CD4-positive, alpha-beta T cell treated with Interferon alpha-2 for 1 hour (primary cell): ENCODE measurements at regions not wholly inside any gene's neighbourhood (a gene's known extent, or its start where the extent isn't known, plus 50 kb on each side); places are given as distances from the start of the nearest gene placed in this dataset.
"Not testable (repeated sequence)": the region's sequence is repeated elsewhere in the genome, so short reads cannot be mapped to it uniquely, and the experiment has no call there.

Experiments used
- DNase-seq, 2 donors: peaks; one replicate each; pipeline ENCODE4 v3.0.0-alpha.2; 2020 to 2022

DNA sequence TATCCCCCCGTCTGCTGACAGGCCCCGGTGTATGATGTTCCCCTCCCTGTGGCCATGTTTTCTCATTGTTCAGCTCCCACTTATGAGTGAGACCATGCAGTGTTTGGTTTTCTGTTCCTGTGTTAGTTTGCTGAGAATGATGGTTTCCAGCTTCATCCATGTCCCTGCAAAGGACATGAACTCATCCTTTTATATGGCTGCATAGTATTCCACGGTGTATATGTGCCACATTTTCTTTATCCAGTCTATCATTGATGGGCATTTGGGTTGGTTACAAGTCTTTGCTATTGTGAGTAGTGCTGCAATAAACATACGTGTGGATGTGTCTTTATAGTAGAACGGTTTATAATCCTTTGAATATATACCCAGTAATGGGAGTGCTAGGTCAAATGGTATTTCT, 244.7 kb downstream of the NEBL start:
- not testable (repeated sequence) for DNase-seq

GRCh38 chr10:20648263-20648874, 248.7 kb downstream of the NEBL start:
- DNase-seq: no peak

DNA sequence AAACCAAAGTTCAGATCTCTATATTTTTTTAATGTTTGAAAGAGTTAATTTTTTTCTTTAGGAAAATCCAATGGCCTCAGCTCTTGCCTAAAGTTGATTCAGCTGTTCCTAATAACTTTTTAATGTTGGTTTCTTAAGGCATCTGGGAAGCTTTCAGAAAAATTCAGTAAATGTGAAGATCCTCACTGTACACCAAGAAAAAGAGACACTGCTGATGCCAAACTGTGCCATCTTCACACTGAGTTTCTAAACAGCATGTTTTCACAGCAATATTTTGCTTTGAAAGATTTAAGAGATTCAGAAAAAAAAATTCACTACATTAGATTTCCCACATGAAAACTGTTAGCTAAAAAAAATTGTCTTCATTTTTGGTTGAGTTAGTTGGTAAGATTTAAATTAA, 249.4 kb downstream of the NEBL start:
- DNase-seq: no peak

DNA sequence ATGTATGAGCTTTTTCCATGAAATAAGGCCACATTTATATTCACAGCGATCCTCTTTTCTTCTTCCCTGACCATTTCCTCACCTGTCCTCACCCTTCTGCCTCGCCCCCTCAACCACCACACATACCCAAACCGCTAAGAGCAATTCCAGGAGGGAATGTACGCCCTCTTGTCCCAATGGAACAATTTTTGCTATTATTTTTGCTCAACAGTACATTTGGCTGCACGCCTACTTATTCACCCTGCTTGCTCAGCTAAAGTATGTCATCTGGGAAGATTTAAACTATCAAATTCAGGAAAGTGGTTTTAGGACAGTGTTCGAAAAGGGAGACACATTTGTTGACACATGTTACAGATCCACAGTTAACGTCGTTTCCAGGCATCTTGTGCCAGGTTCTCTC, 252.7 kb downstream of the NEBL start:
- no peak for DNase-seq

DNA sequence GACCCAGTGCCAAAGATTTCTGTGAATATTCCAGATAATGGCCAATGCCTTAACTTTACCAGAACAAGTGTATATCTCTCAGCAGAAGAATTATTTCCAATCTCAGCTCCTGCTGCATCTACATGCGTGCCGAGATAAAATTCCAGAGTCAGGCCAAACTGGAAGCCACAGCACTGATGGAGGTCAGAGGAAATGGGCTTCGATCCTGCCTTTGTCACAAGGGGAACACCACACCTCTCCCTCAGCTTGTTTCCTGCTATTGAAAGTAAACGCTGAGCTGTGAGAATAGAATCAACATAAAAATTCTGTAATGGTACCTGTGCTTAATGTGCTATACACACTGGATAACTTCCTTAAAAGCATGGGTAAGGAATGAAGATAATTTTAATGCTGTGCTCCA, 255.5 kb downstream of the NEBL start:
- no peak for DNase-seq

DNA sequence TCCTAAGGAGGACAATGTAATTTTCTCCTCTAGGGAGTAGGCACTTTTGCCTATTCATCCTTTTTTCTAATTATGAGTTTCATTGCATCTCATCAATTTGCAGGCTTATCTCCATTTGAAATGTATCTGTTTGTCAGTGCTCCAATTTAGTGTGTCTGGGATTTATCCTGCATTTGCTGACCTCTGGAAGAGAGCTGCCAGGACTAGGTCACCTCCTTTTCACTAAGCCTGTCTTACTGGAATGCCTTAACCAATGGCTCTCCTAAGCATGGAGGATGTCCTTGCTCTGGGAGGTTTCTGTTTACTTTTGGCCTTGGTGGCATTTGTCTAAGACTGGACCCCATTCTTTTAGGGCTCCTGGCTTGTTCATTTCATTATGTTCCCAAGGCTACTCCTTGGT, 261.5 kb downstream of the NEBL start:
- DNase-seq: no peak

- no peak for DNase-seq
Observed at GRCh38 chr10:20634839-20635238, 262.3 kb downstream of the NEBL start.

- DNase-seq: no peak
Observed at GRCh38 chr10:20633714-20634113, 263.4 kb downstream of the NEBL start.

DNA sequence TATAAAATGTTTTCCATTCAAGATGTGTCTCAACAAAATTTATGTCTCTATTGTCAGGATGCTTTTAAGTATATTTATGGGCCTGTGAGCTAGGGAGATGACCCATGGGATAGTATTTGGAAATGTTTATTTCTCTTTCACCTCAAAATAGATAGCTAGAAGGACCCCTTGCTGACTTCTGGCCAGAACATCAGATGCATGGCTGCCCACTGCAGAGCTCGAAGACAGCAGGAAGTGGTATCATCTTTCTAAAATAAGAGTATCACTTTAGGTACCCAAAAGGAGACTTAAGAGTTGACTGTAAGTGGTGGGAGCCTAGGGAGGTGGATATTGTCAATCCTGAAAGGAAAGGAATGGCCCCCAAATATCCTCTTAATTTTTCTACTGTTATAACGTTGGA, 264.4 kb downstream of the NEBL start:
- no peak for DNase-seq

DNA sequence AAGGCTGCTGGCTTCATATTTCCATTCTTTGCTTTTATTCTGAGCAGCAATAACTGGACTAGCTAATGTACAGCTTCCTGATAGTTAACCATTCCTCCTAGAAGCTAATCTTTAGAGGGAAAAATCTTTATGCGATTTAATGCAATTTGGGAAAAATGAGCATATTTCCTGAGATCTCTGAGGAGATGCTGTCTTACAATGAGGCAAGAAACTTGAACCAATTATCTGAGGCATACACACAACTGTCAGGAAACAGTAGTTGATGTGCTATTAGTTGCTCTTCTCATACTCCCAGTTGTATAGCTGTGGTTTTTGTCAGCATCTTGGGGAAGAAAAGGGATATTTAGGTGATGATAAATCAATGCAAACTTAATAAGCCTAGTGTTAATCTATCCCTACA, 265.9 kb downstream of the NEBL start:
- no peak for DNase-seq

DNA sequence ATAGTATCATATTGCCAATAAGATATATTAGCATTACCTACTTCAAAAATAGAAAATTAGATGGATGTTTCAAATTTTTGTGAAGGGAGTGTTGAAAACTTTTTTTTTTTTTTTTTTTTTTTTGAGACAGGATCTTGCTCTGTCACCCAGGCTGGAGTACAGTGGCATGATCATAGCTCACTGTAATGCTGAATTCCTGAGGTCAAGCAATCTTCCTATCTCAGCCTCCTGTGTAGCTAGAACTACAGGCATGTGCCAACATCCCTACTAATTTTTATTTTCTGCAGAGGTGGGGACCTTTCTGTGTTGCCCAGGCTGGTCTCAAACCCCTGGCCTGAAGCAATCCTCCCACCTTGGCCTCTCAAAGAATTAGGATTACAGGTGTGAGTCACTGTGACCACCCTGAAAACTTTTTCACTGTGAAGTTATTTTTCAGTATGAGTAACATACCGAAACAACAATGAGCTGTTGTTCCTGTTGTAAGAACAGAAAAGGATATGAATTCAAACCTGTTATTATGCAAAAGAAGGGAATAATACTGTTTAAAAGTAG, 266.9 kb downstream of the NEBL start:
- DNase-seq: no peak

DNA sequence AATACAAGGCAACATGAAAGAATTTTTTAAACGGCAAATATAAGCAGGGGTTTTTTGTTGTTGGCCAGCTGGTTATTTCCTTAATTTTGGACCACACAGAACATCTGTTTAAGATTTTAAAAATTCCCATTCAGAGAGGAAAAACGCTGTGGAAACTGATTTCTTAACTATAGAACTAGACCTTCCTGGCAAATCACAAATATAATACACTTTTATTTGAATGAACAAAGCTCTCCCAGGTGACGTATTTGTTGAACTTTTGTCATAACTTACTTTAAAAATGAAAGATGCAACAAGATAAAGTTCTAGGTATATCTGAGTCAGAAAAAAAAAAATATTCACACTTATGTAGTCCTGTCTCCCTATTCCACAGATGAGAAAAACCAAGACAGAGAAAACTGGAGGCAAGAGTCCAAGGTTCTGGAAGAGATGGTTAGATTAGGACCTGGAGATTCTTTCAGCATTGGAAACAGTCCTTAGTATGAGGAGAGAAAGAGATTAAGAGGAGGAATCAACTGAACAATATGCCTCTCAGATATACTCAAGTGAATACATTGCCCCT, 269.1 kb downstream of the NEBL start:
- no peak for DNase-seq

DNA sequence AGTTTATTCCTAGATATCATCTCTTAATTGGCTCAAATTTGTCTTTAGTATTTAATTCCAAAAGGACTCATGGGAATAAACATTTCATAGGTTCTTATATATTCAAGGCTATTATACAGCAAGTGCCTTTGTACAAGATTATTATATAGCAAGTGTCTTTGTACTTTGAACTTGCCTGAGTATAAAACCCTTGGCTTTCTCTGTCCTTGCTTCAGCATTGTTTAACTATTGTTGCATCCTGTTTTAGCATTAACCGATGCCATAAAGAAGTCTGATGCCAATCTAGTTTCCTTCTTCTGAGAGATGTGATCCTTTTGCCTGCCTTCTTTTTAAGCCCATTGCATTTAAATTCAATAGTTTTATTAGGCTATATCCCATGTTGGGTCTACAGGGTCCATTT, 270.0 kb downstream of the NEBL start:
- no peak for DNase-seq

DNA sequence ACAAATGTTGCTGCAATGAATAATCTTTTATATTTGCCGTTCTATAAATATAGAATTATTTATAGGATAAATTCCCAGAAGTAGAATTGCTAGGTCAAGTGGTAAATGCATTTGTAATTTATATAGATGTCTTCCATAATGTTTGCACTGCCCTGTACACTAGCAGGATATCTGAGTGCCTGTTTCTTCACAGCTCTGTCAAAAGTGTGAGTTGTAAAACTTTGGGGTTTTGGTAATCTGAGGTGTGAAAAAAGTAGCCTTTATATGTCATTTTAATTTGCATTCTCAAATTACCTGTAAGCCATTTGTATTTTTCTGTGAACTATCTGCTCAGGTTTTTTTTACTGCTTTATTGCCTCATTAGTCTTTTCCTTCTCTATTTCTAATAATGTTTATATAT, 271.2 kb downstream of the NEBL start:
- DNase-seq: no peak

DNA sequence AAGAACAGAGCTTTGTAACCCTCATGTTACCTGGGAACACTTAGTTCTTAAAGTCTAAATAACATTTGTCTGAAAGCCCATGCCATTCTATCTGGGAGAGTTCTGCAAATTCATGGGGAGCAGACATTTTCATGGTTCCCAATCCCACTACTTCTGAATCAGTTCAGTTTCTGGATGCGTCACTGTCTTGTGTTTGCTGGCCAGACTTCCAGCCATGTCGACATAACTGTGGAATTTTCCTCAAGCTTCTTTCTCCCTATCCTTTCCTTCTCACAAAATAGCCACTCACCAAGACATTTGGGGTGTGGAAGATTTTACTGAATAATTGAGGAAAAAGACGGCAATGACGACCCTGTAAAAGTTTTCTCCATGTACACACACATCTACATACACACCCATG, 272.5 kb downstream of the NEBL start:
- no peak for DNase-seq

GRCh38 chr10:20623546-20623945, 273.6 kb downstream of the NEBL start:
- DNase-seq: no peak

GRCh38 chr10:20622531-20623211, 274.4 kb downstream of the NEBL start:
- DNase-seq: no peak

DNA sequence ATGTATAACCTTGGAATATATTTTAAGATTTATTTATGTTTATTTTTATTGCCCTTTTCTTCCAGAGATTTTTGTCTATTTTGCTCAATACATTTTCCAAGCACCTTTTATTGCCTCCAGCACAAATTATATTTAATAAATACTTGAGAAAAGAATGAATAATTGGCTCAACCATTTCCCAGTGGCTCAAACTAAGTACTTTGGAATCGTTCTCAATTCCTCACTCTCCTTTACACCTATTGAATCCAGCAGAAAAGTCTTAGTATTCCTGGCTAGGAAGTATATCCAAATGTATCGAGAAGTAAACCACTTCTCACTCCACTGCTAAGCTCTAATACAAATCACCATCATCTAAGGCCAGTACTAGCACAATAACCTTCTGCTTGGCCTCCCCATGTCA, 276.1 kb downstream of the NEBL start:
- no peak for DNase-seq

DNA sequence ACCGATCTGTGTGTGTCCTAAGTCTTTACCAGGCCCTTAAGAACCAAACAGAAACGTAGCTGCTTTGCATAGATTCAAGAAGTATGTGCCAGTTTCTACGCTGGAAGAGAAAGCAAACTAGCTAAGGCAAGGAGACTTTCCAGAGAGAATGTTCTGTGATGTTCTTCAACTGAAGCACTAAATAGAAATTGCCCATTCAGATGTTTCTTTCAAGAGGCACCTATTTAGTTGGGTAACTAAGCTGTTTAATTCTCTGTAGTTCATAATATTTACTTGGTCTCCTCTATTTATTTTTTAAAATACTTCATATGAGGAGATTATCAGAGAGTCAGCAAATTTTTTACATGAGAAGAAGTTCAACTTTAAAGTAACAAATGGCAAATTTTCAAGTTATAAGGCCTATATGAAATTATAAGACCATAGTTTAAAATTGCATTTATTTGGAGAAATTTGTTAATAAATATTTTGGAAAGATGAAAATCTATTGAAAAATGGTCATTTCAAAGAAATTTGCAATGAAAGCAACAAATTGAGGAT, 279.0 kb downstream of the NEBL start:
- no peak for DNase-seq

DNA sequence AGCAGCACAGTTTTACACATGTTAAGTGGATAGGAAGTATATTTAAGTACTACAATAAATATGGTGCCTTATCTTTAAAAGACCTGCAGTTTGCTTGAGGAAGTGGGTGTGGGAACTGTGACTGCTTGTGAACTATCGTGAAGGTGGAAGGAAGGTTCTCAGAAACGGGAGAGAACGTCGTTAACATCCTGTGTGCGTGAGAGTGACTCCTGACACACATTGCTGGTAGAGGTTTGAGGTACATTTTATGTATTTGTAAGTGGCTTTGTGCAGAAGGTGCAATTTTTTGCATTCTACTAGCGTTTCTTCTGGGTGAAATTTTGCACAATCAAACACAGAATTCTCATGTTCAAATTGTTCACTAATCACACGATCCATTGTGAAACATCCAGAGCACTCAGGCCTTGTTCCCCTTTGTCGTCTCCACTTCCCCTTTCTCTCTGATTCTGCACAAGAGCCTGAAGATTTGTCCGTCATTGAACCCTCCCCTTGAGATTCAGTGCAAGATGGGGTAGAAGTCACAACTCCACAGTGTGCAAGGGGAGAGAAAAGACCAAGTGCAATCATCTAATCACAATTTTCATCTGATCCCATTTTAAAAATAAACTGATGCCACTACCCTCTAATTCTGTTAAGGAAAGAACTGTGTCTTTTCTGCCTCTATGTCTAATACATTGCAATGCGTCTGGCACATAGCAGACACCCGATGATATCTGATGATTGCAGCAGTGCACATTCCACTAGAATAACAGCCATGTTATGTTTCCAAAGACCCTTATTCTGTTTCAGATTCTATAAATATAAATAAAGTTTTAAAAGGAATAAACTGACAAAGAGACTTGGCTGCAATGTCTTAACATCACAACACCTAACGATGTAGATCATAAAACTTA, 279.9 kb downstream of the NEBL start:
- DNase-seq: peak in 1 of 2 donors; percentile 8

DNA sequence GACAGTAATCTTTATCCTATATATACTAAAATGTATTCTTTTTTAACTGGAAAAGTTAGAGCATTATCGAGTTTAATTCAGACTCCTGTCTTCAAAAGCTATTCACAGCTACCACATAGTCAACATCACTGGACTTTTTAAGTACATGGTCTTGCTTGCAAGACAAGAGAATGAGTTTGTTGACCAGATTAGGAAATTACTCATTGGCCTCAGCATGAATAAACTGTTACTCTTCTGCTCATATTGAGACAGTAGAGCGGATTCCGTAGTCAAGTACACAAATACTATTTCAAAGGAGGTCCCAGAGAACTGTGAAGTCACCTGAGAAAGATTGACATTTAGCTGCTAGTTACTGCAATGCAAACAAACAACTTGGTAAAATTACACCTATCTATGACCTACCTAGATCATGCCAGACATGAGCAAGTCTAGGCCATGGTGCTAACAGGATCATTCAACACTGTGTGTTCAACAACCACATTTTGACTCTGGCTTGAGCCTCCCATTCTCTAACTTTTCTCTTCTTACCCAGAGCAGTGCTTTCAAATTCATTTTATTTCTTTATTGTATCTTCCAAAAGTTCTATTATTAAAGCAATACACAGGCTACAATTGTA, 280.9 kb downstream of the NEBL start:
- no peak for DNase-seq

- DNase-seq: no peak
Observed at GRCh38 chr10:20615395-20615794, 281.7 kb downstream of the NEBL start.

GRCh38 chr10:20614911-20615310, 282.2 kb downstream of the NEBL start:
- no peak for DNase-seq
